ENCODE measurements at regions not wholly inside any gene's neighbourhood (a gene's known extent, or its start where the extent isn't known, plus 50 kb on each side); places are given as distances from the start of the nearest gene placed in this dataset.
"Not testable (repeated sequence)": the region's sequence is repeated elsewhere in the genome, so short reads cannot be mapped to it uniquely, and the experiment has no call there.

DNA sequence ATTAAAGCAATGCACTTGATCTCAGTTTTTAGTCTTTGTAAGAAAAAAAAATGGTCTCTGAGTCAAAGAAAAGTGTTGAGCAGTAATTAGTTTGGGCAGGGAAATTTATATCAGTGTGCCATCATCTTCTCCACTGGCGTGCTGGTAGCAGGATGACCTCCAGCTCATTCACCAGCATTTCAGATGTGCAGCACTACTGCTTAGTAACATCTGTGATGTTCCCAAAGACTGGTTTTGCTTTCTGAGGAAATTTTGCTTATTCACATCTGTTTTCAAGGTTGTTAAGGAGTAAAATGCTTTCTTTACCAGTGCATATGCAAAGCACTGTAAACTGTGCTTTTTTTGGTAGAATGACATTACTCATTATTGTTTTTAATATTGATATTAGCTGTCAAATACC is 540.4 kb downstream of the TRAM1L1 start:
- FAIRE-seq (no peak), DNase-seq (ENCODE audit: insufficient read length, low spot score) (no peak)
- TF ChIP-seq, protein P1, sequence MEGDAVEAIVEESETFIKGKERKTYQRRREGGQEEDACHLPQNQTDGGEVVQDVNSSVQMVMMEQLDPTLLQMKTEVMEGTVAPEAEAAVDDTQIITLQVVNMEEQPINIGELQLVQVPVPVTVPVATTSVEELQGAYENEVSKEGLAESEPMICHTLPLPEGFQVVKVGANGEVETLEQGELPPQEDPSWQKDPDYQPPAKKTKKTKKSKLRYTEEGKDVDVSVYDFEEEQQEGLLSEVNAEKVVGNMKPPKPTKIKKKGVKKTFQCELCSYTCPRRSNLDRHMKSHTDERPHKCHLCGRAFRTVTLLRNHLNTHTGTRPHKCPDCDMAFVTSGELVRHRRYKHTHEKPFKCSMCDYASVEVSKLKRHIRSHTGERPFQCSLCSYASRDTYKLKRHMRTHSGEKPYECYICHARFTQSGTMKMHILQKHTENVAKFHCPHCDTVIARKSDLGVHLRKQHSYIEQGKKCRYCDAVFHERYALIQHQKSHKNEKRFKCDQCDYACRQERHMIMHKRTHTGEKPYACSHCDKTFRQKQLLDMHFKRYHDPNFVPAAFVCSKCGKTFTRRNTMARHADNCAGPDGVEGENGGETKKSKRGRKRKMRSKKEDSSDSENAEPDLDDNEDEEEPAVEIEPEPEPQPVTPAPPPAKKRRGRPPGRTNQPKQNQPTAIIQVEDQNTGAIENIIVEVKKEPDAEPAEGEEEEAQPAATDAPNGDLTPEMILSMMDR (IDR thresholded peaks at IDR 0.05; ENCODE audit: insufficient read depth, missing control alignments) = no peak

GRCh38 chr4:116539744-116540143 is 545.6 kb downstream of the TRAM1L1 start:
- no peak for FAIRE-seq

GRCh38 chr4:116537828-116538227 is 547.5 kb downstream of the TRAM1L1 start:
- DNase-seq (ENCODE audit: insufficient read length, low spot score) (no peak), FAIRE-seq (no peak)
- TF ChIP-seq, protein P1 (IDR thresholded peaks at IDR 0.05; ENCODE audit: insufficient read depth, missing control alignments) = no peak

More at GRCh38 chr4:116539744-116540143, 545.6 kb downstream of the TRAM1L1 start:
- TF ChIP-seq, protein P1 (IDR thresholded peaks at IDR 0.05; ENCODE audit: insufficient read depth, missing control alignments) = no peak
- no peak for DNase-seq (ENCODE audit: insufficient read length, low spot score)

DNA sequence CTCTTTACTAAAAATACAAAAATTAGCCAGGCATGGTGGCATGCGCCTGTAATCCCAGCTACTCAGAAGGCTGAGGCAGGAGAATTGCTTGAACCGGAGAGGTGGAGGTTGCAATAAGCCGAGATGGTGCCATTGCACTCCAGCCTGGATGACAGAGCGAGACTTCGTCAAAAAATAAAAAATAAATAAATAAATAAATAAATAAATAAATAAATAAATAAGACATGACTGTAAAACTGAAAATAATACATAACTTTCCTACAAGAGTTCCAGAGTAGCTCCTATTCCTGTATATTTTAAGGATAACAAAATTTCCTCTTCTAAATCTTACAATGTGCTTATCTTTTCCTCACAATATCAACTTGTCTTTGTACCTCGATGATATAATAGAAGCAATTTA is 549.4 kb downstream of the TRAM1L1 start:
- not testable (repeated sequence) for FAIRE-seq; DNase-seq (ENCODE audit: insufficient read length, low spot score)

GRCh38 chr4:116531870-116532269 is 553.5 kb downstream of the TRAM1L1 start:
- TF ChIP-seq, protein P1 (IDR thresholded peaks at IDR 0.05; ENCODE audit: insufficient read depth, missing control alignments) = no peak
- FAIRE-seq = no peak
- DNase-seq (ENCODE audit: insufficient read length, low spot score) = no peak

- TF ChIP-seq, protein P1 (IDR thresholded peaks at IDR 0.05; ENCODE audit: insufficient read depth, missing control alignments) = no peak
- FAIRE-seq = no peak
Observed at GRCh38 chr4:116531026-116531425, 554.4 kb downstream of the TRAM1L1 start.

DNA sequence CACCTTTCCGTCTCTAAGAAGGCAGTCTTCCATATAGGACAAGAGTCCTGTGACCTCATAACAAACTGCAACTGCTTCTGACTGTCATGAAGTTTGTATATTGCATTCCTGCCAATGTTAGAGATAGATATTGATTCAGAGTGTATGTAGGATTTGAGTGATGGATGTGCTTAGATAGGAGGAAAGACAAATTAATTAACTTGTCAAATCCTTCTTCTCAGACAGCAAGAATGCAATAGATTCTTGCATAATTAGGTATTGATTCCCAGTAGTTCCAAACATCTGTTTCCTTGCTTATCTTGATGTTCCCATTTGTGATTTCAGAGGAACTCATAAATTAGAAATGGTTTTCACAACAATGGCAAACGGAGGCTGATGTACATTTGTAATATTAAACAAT is 555.3 kb downstream of the TRAM1L1 start:
- FAIRE-seq = no peak
- TF ChIP-seq, protein P1 (IDR thresholded peaks at IDR 0.05; ENCODE audit: insufficient read depth, missing control alignments) = no peak
- DNase-seq (ENCODE audit: insufficient read length, low spot score) = no peak

More at GRCh38 chr4:116531026-116531425, 554.4 kb downstream of the TRAM1L1 start:
- DNase-seq (ENCODE audit: insufficient read length, low spot score) = no peak

DNA sequence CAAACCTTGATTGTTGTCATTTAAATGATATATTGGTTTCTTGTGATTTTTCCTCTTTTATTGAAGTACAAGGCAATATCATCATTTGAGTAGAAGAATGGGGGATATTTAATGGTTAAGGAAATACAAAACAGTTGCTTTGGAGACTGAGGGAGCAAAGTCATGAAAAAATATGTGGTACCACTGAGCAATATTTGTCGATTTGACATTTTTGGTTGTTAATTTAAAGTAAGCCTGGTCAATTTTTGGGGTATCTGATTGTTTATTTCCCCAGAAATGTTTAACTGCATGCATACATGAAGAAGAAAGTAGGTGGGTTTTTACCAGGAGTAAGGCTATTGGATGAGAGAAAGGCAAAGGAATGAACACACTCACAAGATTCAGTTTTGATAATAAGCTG is 556.2 kb downstream of the TRAM1L1 start:
- DNase-seq (ENCODE audit: insufficient read length, low spot score) = no peak
- no peak for FAIRE-seq
- TF ChIP-seq, protein P1 (IDR thresholded peaks at IDR 0.05; ENCODE audit: insufficient read depth, missing control alignments) = no peak
